Stimulated activated CD4-positive, alpha-beta T cell treated with anti-CD3 and anti-CD28 coated beads, Interleukin-12 subunit alpha, Interleukin-12 subunit beta, amount 100 ng/mL, for 48 hours (primary cell): ENCODE measurements at regions not wholly inside any gene's neighbourhood (a gene's known extent, or its start where the extent isn't known, plus 50 kb on each side); places are given as distances from the start of the nearest gene placed in this dataset.

Source experiments
- DNase-seq, 3 donors: peaks; one replicate each; pipeline ENCODE4 v3.0.0-alpha.2; 2020; ENCODE audit warnings: low read depth in 2 of 3, low spot score in 1 of 3

GRCh38 chr16:17605784-17606183, 135.0 kb upstream of the XYLT1 start:
- DNase-seq: no peak

- DNase-seq: no peak
Measured at GRCh38 chr16:17603626-17604025, 132.9 kb upstream of the XYLT1 start.

- no peak for DNase-seq
Measured at GRCh38 chr16:17602678-17603077, 131.9 kb upstream of the XYLT1 start.

GRCh38 chr16:17598968-17599367, 128.2 kb upstream of the XYLT1 start:
- DNase-seq: no peak

- no peak for DNase-seq
Measured at GRCh38 chr16:17591655-17592405, 121.1 kb upstream of the XYLT1 start.

- DNase-seq: peak; percentile 41 to 47 (median 42)
Measured at GRCh38 chr16:17590711-17591654, 120.2 kb upstream of the XYLT1 start.

- no peak for DNase-seq
Measured at GRCh38 chr16:17589898-17590297, 119.1 kb upstream of the XYLT1 start.

- DNase-seq: no peak
Measured at GRCh38 chr16:17585449-17586074, 114.8 kb upstream of the XYLT1 start.

GRCh38 chr16:17578981-17579874, 108.5 kb upstream of the XYLT1 start:
- DNase-seq: peak; percentile 10 to 76 (median 20)

- DNase-seq: no peak
Measured at GRCh38 chr16:17574256-17574655, 103.5 kb upstream of the XYLT1 start.

- DNase-seq: no peak
Measured at GRCh38 chr16:17572145-17572544, 101.4 kb upstream of the XYLT1 start.

- no peak for DNase-seq
Measured at GRCh38 chr16:17571499-17572093, 100.8 kb upstream of the XYLT1 start.

- DNase-seq: no peak
Measured at GRCh38 chr16:17568239-17568638, 97.5 kb upstream of the XYLT1 start.

- DNase-seq: no peak
Measured at GRCh38 chr16:17567455-17567854, 96.7 kb upstream of the XYLT1 start.

- DNase-seq: no peak
Measured at GRCh38 chr16:17566656-17567450, 96.1 kb upstream of the XYLT1 start.

- DNase-seq: no peak
Measured at GRCh38 chr16:17566075-17566474, 95.3 kb upstream of the XYLT1 start.

GRCh38 chr16:17565605-17566004, 94.8 kb upstream of the XYLT1 start:
- DNase-seq: no peak

GRCh38 chr16:17564856-17565255, 94.1 kb upstream of the XYLT1 start:
- no peak for DNase-seq

- DNase-seq: no peak
Measured at GRCh38 chr16:17563323-17564091, 92.7 kb upstream of the XYLT1 start.
